ENCODE measurements at regions not wholly inside any gene's neighbourhood (a gene's known extent, or its start where the extent isn't known, plus 50 kb on each side); places are given as distances from the start of the nearest gene placed in this dataset.

DNA sequence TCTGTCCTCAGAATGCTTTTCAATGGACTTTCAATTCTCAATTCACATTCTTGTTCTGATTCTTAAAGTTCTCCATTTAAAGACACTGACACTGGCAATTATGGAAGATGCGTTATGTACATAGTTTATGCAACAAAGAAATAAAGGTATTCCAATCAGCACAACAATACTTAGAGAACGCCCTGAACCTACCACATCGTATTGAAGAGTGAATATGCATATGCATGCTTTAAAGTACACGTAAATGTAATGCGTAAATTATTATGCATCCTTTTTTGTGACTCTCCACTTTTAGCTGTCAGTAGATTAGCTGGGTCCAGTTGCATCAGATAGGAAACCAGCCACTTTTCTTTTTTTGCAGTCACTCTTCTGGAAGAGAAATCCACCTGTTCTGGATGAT, 83.5 kb downstream of the RBM43 start:
- no peaks in the 10 kb centered on the region for H3K36me3 ChIP-seq
- DNase-seq (ENCODE audit: low spot score): no peak
- H3K27ac ChIP-seq: no peak overlapping the region
- no peaks in the 10 kb centered on the region for H3K4me1 ChIP-seq (replicated peaks)
- TF ChIP-seq, protein P1, sequence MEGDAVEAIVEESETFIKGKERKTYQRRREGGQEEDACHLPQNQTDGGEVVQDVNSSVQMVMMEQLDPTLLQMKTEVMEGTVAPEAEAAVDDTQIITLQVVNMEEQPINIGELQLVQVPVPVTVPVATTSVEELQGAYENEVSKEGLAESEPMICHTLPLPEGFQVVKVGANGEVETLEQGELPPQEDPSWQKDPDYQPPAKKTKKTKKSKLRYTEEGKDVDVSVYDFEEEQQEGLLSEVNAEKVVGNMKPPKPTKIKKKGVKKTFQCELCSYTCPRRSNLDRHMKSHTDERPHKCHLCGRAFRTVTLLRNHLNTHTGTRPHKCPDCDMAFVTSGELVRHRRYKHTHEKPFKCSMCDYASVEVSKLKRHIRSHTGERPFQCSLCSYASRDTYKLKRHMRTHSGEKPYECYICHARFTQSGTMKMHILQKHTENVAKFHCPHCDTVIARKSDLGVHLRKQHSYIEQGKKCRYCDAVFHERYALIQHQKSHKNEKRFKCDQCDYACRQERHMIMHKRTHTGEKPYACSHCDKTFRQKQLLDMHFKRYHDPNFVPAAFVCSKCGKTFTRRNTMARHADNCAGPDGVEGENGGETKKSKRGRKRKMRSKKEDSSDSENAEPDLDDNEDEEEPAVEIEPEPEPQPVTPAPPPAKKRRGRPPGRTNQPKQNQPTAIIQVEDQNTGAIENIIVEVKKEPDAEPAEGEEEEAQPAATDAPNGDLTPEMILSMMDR (IDR thresholded peaks at IDR 0.05): no peak
- TF ChIP-seq POLR2AphosphoS5 (IDR thresholded peaks at IDR 0.05) (no peak), POLR2A (IDR thresholded peaks at IDR 0.05) (no peak)
- WGBS: 89% methylated on average over 5 of the region's 5 CpGs
- intact Hi-C loops (cut with DNase I): no loop called here
- no peak overlapping the region for H3K4me3 ChIP-seq
- H3K27me3 ChIP-seq (replicated peaks; ENCODE audit: insufficient read depth): no peaks in the 10 kb centered on the region
- H3K9me3 ChIP-seq: no peaks in the 10 kb centered on the region

DNA sequence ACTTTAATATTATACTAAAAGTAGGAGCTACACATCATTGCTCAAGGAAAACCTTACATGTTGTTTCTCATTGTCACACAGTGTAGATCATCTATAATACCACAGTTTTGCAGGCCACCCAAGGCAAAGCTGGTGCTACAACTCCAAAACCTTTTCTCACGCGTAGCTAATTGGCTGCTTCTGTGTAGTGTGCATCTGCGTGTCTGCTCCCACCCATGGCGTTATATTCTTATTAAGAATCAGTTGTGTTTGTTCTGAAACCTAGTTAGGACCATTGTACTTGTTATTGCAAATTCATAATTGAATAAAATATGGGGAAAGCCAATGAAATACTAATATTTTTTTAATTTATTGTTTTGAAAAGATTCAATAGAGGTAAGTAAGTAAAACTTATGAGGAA, 83.9 kb downstream of the RBM43 start:
- Histone ChIP-seq H3K4me3 (no peak overlapping the region), H3K4me1 (replicated peaks) (no peaks in the 10 kb centered on the region), H3K9me3 (no peaks in the 10 kb centered on the region), H3K36me3 (no peaks in the 10 kb centered on the region), H3K27ac (no peak overlapping the region), H3K27me3 (replicated peaks; ENCODE audit: insufficient read depth) (no peaks in the 10 kb centered on the region)
- intact Hi-C loops (cut with DNase I): no loop called here
- WGBS: 96% methylated on average over 4 of the region's 4 CpGs
- no peak for TF ChIP-seq POLR2AphosphoS5 (IDR thresholded peaks at IDR 0.05)
- no peak for DNase-seq (ENCODE audit: low spot score)

DNA sequence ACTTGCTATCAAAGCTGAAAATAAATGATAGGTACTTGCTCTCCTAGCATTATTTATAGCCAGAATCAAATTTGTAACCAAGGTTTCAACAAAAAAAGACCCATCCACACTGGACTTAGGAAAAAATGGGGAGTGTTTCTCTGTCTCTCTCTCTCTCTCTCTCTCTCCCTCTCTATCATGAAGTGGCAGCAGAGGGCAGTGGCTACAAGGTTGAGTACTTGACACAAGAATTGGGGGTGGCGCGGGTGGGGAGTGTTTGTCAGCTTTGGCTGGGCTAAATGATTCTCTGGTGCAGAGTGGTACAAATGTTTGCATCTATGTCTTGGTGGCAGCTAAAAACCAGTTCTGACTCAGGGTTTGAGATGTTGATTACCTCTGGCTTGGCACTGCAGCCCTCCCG, 85.0 kb downstream of the RBM43 start:
- Histone ChIP-seq H3K36me3 (no peaks in the 10 kb centered on the region), H3K4me3 (no peak overlapping the region), H3K4me1 (replicated peaks) (no peaks in the 10 kb centered on the region), H3K27me3 (replicated peaks; ENCODE audit: insufficient read depth) (no peaks in the 10 kb centered on the region), H3K27ac (no peak overlapping the region), H3K9me3 (no peaks in the 10 kb centered on the region)
- TF ChIP-seq POLR2AphosphoS5 (IDR thresholded peaks at IDR 0.05): no peak
- TF ChIP-seq, protein P1 (IDR thresholded peaks at IDR 0.05): no peak
- TF ChIP-seq POLR2A (IDR thresholded peaks at IDR 0.05): no peak
- intact Hi-C loops (cut with DNase I): no loop called here
- WGBS: 89% methylated on average over 3 of the region's 3 CpGs
- no peak for DNase-seq (ENCODE audit: low spot score)

DNA sequence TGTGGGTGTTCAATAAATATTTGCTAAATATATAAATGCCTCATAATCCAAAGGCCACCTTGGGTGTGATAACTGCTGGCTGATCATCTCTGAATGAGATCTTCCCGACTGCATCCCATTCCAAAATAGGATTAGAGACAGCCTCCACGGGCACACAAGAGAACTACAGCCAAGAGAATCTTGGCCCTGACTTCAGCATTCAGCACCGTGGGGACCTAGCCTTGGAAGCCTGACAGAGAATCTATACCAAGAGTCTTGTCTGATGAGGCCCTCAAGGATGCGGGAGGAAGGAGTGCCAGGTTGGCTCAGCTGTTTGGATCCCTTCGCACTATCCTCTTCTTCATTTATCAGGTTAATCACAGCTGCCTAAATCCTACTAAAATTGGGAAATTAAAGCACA, 85.8 kb downstream of the RBM43 start:
- H3K4me1 ChIP-seq (replicated peaks): no peaks in the 10 kb centered on the region
- DNase-seq (ENCODE audit: low spot score): no peak
- WGBS: 55% methylated on average over 5 of the region's 5 CpGs
- no peak overlapping the region for H3K27ac ChIP-seq
- no peaks in the 10 kb centered on the region for H3K9me3 ChIP-seq
- TF ChIP-seq, protein P1 (IDR thresholded peaks at IDR 0.05): no peak
- TF ChIP-seq POLR2AphosphoS5 (IDR thresholded peaks at IDR 0.05) (no peak), POLR2A (IDR thresholded peaks at IDR 0.05) (no peak)
- H3K27me3 ChIP-seq (replicated peaks; ENCODE audit: insufficient read depth): no peaks in the 10 kb centered on the region
- intact Hi-C loops (cut with DNase I): no loop called here
- H3K4me3 ChIP-seq: no peak overlapping the region
- H3K36me3 ChIP-seq: no peaks in the 10 kb centered on the region

DNA sequence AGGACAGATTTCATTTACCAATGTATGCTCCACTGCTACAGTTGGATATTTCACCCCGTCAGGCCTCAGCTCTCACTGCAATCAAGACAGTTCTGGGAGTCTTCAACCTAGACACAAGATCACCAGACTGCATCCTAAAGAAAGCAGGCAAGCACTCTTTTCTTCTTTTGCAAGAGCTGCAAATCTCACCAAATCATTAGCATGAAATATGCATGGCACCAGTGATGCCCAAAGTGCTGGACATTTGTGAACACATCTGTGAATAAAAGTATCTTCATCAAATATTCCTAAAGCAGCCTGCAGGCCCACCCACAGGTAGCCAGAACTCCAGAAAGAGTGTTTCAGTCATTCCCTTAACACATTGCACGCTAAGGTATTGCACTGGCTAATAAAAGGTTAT, 87.5 kb downstream of the RBM43 start:
- intact Hi-C loops (cut with DNase I): no loop called here
- no peak overlapping the region for H3K27ac ChIP-seq
- DNase-seq (ENCODE audit: low spot score): no peak
- 90% methylated on average over 2 of the region's 2 CpGs for WGBS
- TF ChIP-seq POLR2AphosphoS5 (IDR thresholded peaks at IDR 0.05) (no peak), POLR2A (IDR thresholded peaks at IDR 0.05) (no peak)
- TF ChIP-seq, protein P1 (IDR thresholded peaks at IDR 0.05): no peak
- H3K4me3 ChIP-seq: no peak overlapping the region
- H3K27me3 ChIP-seq (replicated peaks; ENCODE audit: insufficient read depth): no peaks in the 10 kb centered on the region
- no peaks in the 10 kb centered on the region for H3K36me3 ChIP-seq
- H3K4me1 ChIP-seq (replicated peaks): no peaks in the 10 kb centered on the region
- H3K9me3 ChIP-seq: no peaks in the 10 kb centered on the region

Measured in prostate gland (tissue), 2 donors.